Stimulated activated CD8-positive, alpha-beta memory T cell treated with anti-CD3 and anti-CD28 coated beads, Interleukin-4, amount 100 ng/mL, for 1 hour (primary cell): ENCODE measurements at regions not wholly inside any gene's neighbourhood (a gene's known extent, or its start where the extent isn't known, plus 50 kb on each side); places are given as distances from the start of the nearest gene placed in this dataset.
A peak's percentile ranks its signal among the peaks of the same experiment; 100 is the strongest.

ENCODE experiments used
- DNase-seq, 2 donors: peaks; one replicate each; pipeline ENCODE4 v3.0.0-alpha.2; 2020; ENCODE audit warnings: low read depth in 2 of 2, low spot score in 1 of 2

GRCh38 chr1:181424786-181425403 lies 58.4 kb upstream of the CACNA1E start:
- DNase-seq = peak; percentile 53 to 56

- no peak for DNase-seq
Observed at GRCh38 chr1:181425566-181425965, 57.8 kb upstream of the CACNA1E start.

GRCh38 chr1:181429462-181429861 lies 53.9 kb upstream of the CACNA1E start:
- no peak for DNase-seq

GRCh38 chr1:181430015-181430885 lies 53.1 kb upstream of the CACNA1E start:
- DNase-seq = no peak
